CD4-positive, alpha-beta T cell (primary cell): ENCODE measurements at regions not wholly inside any gene's neighbourhood (a gene's known extent, or its start where the extent isn't known, plus 50 kb on each side); places are given as distances from the start of the nearest gene placed in this dataset.

ENCODE experiments used
- ATAC-seq: fragments of 200-7000 bp; cut with Tn5 transposase; one replicate; pipeline ENCODE4 v1.10.0; 2022; ENCODE audit warnings: mild to moderate bottlenecking; ENCODE audit not compliant: poor library complexity
- CTCF ChIA-PET: fragments of 350-600 bp; sonication (Branson Sonifier 250); formaldehyde crosslinking; loops from one replicate; lab custom pipeline; 2021; ENCODE audit warnings: antibody characterized with exemption, inconsistent platforms; lab: Charles Lee
- POLR2A ChIA-PET: fragments of 350-600 bp; sonication (Branson Sonifier 250); formaldehyde crosslinking; loops from one replicate; lab custom pipeline; 2021; ENCODE audit warnings: antibody characterized with exemption, inconsistent platforms; lab: Charles Lee
- DNase-seq, 14 experiments: peaks; one replicate each; pipeline ENCODE4 v3.0.0-alpha.2; 2013 to 2020; ENCODE audit warnings: mixed read lengths in 2 of 14
- H3K27ac ChIP-seq, 2 donors: one replicate each; pipeline versions ENCODE4 v1.5.1 to v1.7.0; 2013; ENCODE audit warnings: low read length in 2 of 2, low read depth in 1 of 2, mild to moderate bottlenecking in 1 of 2
- H3K27me3 ChIP-seq, 2 experiments: 1 replicate in 1 of 2; 2 replicates in 1 of 2; pipeline versions ENCODE4 v1.6.1 to v1.7.0; 2013; ENCODE audit warnings: low read length in 2 of 2, control low read depth in 1 of 2, mild to moderate bottlenecking in 1 of 2, moderate library complexity in 1 of 2; ENCODE audit not compliant: insufficient read depth in 2 of 2, control insufficient read depth in 1 of 2
- H3K36me3 ChIP-seq: one replicate; pipeline ENCODE4 v1.6.1; 2013; ENCODE audit warnings: low read length, control low read depth; ENCODE audit not compliant: insufficient read depth
- H3K4me1 ChIP-seq: one replicate; pipeline ENCODE4 v1.6.1; 2013; ENCODE audit warnings: low read length, control low read depth; ENCODE audit not compliant: insufficient read depth
- H3K4me3 ChIP-seq: one replicate; pipeline ENCODE4 v1.5.1; 2013; ENCODE audit warnings: mild to moderate bottlenecking, low read length, moderate library complexity
- H3K9me3 ChIP-seq, 2 experiments: 1 replicate in 1 of 2; 2 replicates in 1 of 2; pipeline versions ENCODE4 v1.6.1 to v1.7.0; 2013; ENCODE audit warnings: low read length in 2 of 2, mild to moderate bottlenecking in 2 of 2, control low read depth in 1 of 2, moderate library complexity in 1 of 2; ENCODE audit not compliant: control insufficient read depth in 1 of 2, insufficient read depth in 1 of 2
- H3K27ac Mint-ChIP-seq: one replicate; pipeline ENCODE4 v1.8.0; 2020; ENCODE audit warnings: mixed read lengths
- H3K27me3 Mint-ChIP-seq: one replicate; pipeline ENCODE4 v1.8.0; 2021; ENCODE audit warnings: mixed read lengths
- H3K36me3 Mint-ChIP-seq: one replicate; pipeline ENCODE4 v1.8.0; 2021; ENCODE audit warnings: low read depth, mixed read lengths
- H3K4me1 Mint-ChIP-seq: one replicate; pipeline ENCODE4 v1.8.0; 2021; ENCODE audit warnings: low read depth, mixed read lengths
- H3K4me3 Mint-ChIP-seq: one replicate; pipeline ENCODE4 v1.8.0; 2020; ENCODE audit warnings: mild to moderate bottlenecking, mixed read lengths
- H3K9me3 Mint-ChIP-seq: one replicate; pipeline ENCODE4 v1.8.0; 2020; ENCODE audit warnings: mixed read lengths
- intact Hi-C, 2 experiments: fragments of 100-400 bp; cut with DNase I in 1 of 2; cut with micrococcal nuclease in 1 of 2; formaldehyde crosslinking; loops; one replicate each; pipeline versions ENCODE4 v1.15.1 to v1.9.0; 2023 to 2025; cut with DNase I, micrococcal nuclease
- TF ChIP-seq, protein P1 (sequence below): fragments of 200-600 bp; IDR thresholded peaks from one replicate; pipeline ENCODE4 v1.8.0; 2022; ENCODE audit warnings: antibody characterized with exemption, mild to moderate bottlenecking

DNA sequence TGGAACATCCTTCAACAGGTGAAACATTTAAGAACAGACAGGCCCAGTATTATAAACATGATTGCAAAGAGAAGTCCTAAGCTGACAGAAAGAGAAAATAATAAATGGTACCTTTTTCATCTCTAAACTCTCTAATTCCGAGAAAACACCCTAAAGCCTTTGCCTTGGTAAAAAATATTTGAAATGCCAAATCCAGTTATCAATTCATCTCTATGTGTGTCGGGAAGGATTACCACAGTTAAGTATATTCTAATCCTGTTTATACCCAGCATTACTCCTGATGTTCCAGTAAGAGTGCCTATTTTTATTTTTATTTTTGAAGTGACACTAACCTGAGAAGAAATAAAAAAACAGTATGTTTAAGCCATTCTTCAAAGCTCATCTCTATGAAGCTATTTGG is 219.3 kb upstream of the NANOGP8 start:
- H3K9me3 Mint-ChIP-seq, result no peaks in the 10 kb centered on the region
- POLR2A ChIA-PET, result no interaction called here
- CTCF ChIA-PET, result no interaction called here
- TF ChIP-seq, protein P1, sequence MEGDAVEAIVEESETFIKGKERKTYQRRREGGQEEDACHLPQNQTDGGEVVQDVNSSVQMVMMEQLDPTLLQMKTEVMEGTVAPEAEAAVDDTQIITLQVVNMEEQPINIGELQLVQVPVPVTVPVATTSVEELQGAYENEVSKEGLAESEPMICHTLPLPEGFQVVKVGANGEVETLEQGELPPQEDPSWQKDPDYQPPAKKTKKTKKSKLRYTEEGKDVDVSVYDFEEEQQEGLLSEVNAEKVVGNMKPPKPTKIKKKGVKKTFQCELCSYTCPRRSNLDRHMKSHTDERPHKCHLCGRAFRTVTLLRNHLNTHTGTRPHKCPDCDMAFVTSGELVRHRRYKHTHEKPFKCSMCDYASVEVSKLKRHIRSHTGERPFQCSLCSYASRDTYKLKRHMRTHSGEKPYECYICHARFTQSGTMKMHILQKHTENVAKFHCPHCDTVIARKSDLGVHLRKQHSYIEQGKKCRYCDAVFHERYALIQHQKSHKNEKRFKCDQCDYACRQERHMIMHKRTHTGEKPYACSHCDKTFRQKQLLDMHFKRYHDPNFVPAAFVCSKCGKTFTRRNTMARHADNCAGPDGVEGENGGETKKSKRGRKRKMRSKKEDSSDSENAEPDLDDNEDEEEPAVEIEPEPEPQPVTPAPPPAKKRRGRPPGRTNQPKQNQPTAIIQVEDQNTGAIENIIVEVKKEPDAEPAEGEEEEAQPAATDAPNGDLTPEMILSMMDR, result no peak
- DNase-seq (no peak), ATAC-seq (no peak)
- Histone ChIP-seq H3K36me3 (no peaks in the 10 kb centered on the region), H3K4me3 (no peak overlapping the region), H3K4me1 (no peaks in the 10 kb centered on the region), H3K9me3 (peaks cover 0 to 2% of the 10 kb centered on the region in 2 experiments), H3K27me3 (no peaks in the 10 kb centered on the region), H3K27ac (no peak overlapping the region)
- H3K27me3 Mint-ChIP-seq, result no peaks in the 10 kb centered on the region
- no peaks in the 10 kb centered on the region for H3K4me1 Mint-ChIP-seq
- intact Hi-C loops, result no loop called here
- no peaks in the 10 kb centered on the region for H3K36me3 Mint-ChIP-seq
- no peak overlapping the region for H3K4me3 Mint-ChIP-seq
- H3K27ac Mint-ChIP-seq, result no peak overlapping the region

DNA sequence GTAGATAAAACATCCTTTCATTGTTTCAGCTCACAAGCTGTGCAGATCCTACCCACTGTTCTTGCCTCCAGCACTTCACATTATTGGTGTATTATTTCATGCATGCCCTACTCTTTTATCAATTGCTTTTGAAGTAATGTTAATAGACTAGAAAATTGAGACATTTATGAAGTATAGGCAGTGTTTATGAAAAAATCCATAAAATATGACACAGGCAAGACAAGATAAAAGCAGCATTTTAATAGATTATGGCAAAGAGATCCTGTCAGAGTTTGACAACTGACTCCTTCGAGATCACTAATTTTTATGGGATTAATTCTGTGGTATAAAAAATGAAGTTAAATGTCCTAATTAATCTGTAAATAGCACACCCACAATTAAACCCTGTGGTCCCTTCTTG is 217.2 kb upstream of the NANOGP8 start:
- no peaks in the 10 kb centered on the region for H3K36me3 Mint-ChIP-seq
- H3K36me3 ChIP-seq, result no peaks in the 10 kb centered on the region
- H3K4me1 Mint-ChIP-seq, result no peaks in the 10 kb centered on the region
- TF ChIP-seq, protein P1, result no peak
- no peaks in the 10 kb centered on the region for H3K27me3 Mint-ChIP-seq
- no peak overlapping the region for H3K27ac ChIP-seq
- no peak overlapping the region for H3K4me3 Mint-ChIP-seq
- H3K27me3 ChIP-seq, result no peaks in the 10 kb centered on the region
- ATAC-seq (no peak), DNase-seq (no peak)
- CTCF ChIA-PET, result no interaction called here
- no peak overlapping the region for H3K27ac Mint-ChIP-seq
- H3K9me3 ChIP-seq, result peaks cover 0 to 7% of the 10 kb centered on the region in 2 experiments
- intact Hi-C loops, result no loop called here
- H3K4me3 ChIP-seq, result no peak overlapping the region
- no peaks in the 10 kb centered on the region for H3K9me3 Mint-ChIP-seq
- H3K4me1 ChIP-seq, result no peaks in the 10 kb centered on the region
- POLR2A ChIA-PET, result no interaction called here

GRCh38 chr15:35301088-35301487 is 216.0 kb upstream of the NANOGP8 start:
- H3K27me3 Mint-ChIP-seq, result no peaks in the 10 kb centered on the region
- peaks cover 0 to 7% of the 10 kb centered on the region in 2 experiments for H3K9me3 ChIP-seq
- no peak for ATAC-seq
- no peak overlapping the region for H3K27ac ChIP-seq
- intact Hi-C loops, result no loop called here
- no peaks in the 10 kb centered on the region for H3K36me3 Mint-ChIP-seq
- no peak overlapping the region for H3K27ac Mint-ChIP-seq
- no peaks in the 10 kb centered on the region for H3K27me3 ChIP-seq
- TF ChIP-seq, protein P1, result no peak
- CTCF ChIA-PET, result no interaction called here
- H3K36me3 ChIP-seq, result no peaks in the 10 kb centered on the region
- no peak for DNase-seq
- no peak overlapping the region for H3K4me3 Mint-ChIP-seq
- no peaks in the 10 kb centered on the region for H3K9me3 Mint-ChIP-seq
- H3K4me1 Mint-ChIP-seq, result no peaks in the 10 kb centered on the region
- no peak overlapping the region for H3K4me3 ChIP-seq
- H3K4me1 ChIP-seq, result no peaks in the 10 kb centered on the region
- POLR2A ChIA-PET, result no interaction called here
